ENCODE measurements at regions not wholly inside any gene's neighbourhood (a gene's known extent, or its start where the extent isn't known, plus 50 kb on each side); places are given as distances from the start of the nearest gene placed in this dataset.

DNA sequence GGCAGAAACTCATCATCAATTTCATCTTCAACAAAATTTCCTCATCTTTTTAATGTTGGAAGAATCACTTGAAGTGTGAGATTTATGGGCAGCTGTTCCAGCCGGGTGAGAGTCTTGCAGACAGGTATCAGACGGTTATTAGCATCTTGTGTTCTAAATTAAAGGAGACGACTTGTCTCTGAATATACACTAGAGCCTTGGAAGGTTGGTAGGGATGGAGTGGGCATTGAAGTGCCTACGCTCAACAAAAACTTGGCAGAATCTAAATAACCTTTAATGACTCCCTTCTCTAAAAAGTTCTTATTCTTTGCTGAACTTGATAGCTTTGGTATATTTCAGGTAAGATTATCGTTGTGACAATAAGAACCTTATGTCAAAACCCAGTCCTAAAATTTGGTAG is 111.5 kb upstream of the MAGI3 start:
- TF ChIP-seq, protein P1, sequence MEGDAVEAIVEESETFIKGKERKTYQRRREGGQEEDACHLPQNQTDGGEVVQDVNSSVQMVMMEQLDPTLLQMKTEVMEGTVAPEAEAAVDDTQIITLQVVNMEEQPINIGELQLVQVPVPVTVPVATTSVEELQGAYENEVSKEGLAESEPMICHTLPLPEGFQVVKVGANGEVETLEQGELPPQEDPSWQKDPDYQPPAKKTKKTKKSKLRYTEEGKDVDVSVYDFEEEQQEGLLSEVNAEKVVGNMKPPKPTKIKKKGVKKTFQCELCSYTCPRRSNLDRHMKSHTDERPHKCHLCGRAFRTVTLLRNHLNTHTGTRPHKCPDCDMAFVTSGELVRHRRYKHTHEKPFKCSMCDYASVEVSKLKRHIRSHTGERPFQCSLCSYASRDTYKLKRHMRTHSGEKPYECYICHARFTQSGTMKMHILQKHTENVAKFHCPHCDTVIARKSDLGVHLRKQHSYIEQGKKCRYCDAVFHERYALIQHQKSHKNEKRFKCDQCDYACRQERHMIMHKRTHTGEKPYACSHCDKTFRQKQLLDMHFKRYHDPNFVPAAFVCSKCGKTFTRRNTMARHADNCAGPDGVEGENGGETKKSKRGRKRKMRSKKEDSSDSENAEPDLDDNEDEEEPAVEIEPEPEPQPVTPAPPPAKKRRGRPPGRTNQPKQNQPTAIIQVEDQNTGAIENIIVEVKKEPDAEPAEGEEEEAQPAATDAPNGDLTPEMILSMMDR (conservative IDR thresholded peaks at IDR 0.05; ENCODE audit: low read depth, low read length): no peak
- TF ChIP-seq EZH2phosphoT487 (IDR thresholded peaks at IDR 0.05; ENCODE audit: borderline replicate concordance, low read length): no peak

Measured in PC-3 (cell line).